AML-193 (cell line): ENCODE measurements at regions not wholly inside any gene's neighbourhood (a gene's known extent, or its start where the extent isn't known, plus 50 kb on each side); places are given as distances from the start of the nearest gene placed in this dataset.

Experiments used
- DNase-seq, 2 experiments: peaks; one replicate each; lab custom pipeline; 2025; lab: John Stamatoyannopoulos, UW

GRCh38 chr15:97092656-97093055 lies 762.2 kb downstream of the NR2F2 start:
- DNase-seq, result no peak

- no peak for DNase-seq
Measured at GRCh38 chr15:97096303-97096835, 765.9 kb downstream of the NR2F2 start.

- DNase-seq, result no peak
Measured at GRCh38 chr15:97099040-97099439, 768.5 kb downstream of the NR2F2 start.

GRCh38 chr15:97101572-97101971 lies 771.1 kb downstream of the NR2F2 start:
- DNase-seq, result no peak

- no peak for DNase-seq
Measured at GRCh38 chr15:97114900-97115760, 784.6 kb downstream of the NR2F2 start.

- no peak for DNase-seq
Measured at GRCh38 chr15:97115761-97116070, 785.2 kb downstream of the NR2F2 start.

GRCh38 chr15:97124790-97125189 lies 794.3 kb downstream of the NR2F2 start:
- no peak for DNase-seq

- DNase-seq, result no peak
Measured at GRCh38 chr15:97126553-97127233, 796.2 kb downstream of the NR2F2 start.

- DNase-seq, result no peak
Measured at GRCh38 chr15:97129674-97130073, 799.2 kb downstream of the NR2F2 start.

- no peak for DNase-seq
Measured at GRCh38 chr15:97140216-97140615, 809.7 kb downstream of the NR2F2 start.

- DNase-seq, result no peak
Measured at GRCh38 chr15:97141360-97141759, 810.9 kb downstream of the NR2F2 start.

- DNase-seq, result no peak
Measured at GRCh38 chr15:97141871-97142270, 811.4 kb downstream of the NR2F2 start.

- DNase-seq, result no peak
Measured at GRCh38 chr15:97143592-97144376, 813.3 kb downstream of the NR2F2 start.

- DNase-seq, result no peak
Measured at GRCh38 chr15:97144377-97144711, 813.8 kb downstream of the NR2F2 start.

- no peak for DNase-seq
Measured at GRCh38 chr15:97146929-97147870, 813.3 kb upstream of the ARRDC4 start.

- DNase-seq, result no peak
Measured at GRCh38 chr15:97153356-97153965, 807.0 kb upstream of the ARRDC4 start.

- DNase-seq, result no peak
Measured at GRCh38 chr15:97156739-97157265, 803.7 kb upstream of the ARRDC4 start.

GRCh38 chr15:97162805-97163495 lies 797.6 kb upstream of the ARRDC4 start:
- DNase-seq, result no peak

- no peak for DNase-seq
Measured at GRCh38 chr15:97165205-97165604, 795.3 kb upstream of the ARRDC4 start.
